ENCODE measurements at regions not wholly inside any gene's neighbourhood (a gene's known extent, or its start where the extent isn't known, plus 50 kb on each side); places are given as distances from the start of the nearest gene placed in this dataset.
"Not testable (repeated sequence)": the region's sequence is repeated elsewhere in the genome, so short reads cannot be mapped to it uniquely, and the experiment has no call there.

GRCh38 chr12:131632652-131633023, 78.3 kb upstream of the SFSWAP start:
- not testable (repeated sequence) for TF ChIP-seq POLR2AphosphoS5, CTCF, POLR2A, EP300 (IDR thresholded peaks at IDR 0.05)
